Fibroblast of pulmonary artery (primary cell): ENCODE measurements at regions not wholly inside any gene's neighbourhood (a gene's known extent, or its start where the extent isn't known, plus 50 kb on each side); places are given as distances from the start of the nearest gene placed in this dataset.

ENCODE experiments used
- DNase-seq: peaks from one replicate; pipeline ENCODE4 v3.0.0-alpha.2; 2010; ENCODE audit warnings: low read depth
- H3K4me3 ChIP-seq: replicated peaks from 2 replicates; pipeline ENCODE4 v1.5.1; 2011; ENCODE audit warnings: low read depth, mild to moderate bottlenecking, control low read depth, low read length, moderate library complexity
- CTCF ChIP-seq: IDR thresholded peaks from 2 replicates; pipeline ENCODE4 v1.5.1; 2011; ENCODE audit warnings: mild to moderate bottlenecking, control low read depth, low read length, inconsistent platforms; ENCODE audit errors: missing control alignments

- DNase-seq: no peak
- TF ChIP-seq CTCF: no peak
Measured at GRCh38 chr4:119746951-119747350, 118.3 kb upstream of the PDE5A start.

GRCh38 chr4:119745351-119745750 lies 116.7 kb upstream of the PDE5A start:
- H3K4me3 ChIP-seq: no peak overlapping the region
- TF ChIP-seq CTCF: no peak
- no peak for DNase-seq

More at GRCh38 chr4:119746951-119747350, 118.3 kb upstream of the PDE5A start:
- H3K4me3 ChIP-seq: no peak overlapping the region

GRCh38 chr4:119744580-119744979 lies 116.0 kb upstream of the PDE5A start:
- no peak for TF ChIP-seq CTCF
- no peak overlapping the region for H3K4me3 ChIP-seq
- DNase-seq: no peak

- no peak for TF ChIP-seq CTCF
- H3K4me3 ChIP-seq: no peak overlapping the region
- DNase-seq: no peak
Measured at GRCh38 chr4:119743644-119744043, 115.0 kb upstream of the PDE5A start.

- H3K4me3 ChIP-seq: no peak overlapping the region
- DNase-seq: no peak
- TF ChIP-seq CTCF: no peak
Measured at GRCh38 chr4:119739796-119740195, 111.2 kb upstream of the PDE5A start.

GRCh38 chr4:119738901-119739300 lies 110.3 kb upstream of the PDE5A start:
- DNase-seq: no peak
- H3K4me3 ChIP-seq: no peak overlapping the region
- TF ChIP-seq CTCF: no peak

- H3K4me3 ChIP-seq: no peak overlapping the region
- TF ChIP-seq CTCF: no peak
- DNase-seq: no peak
Measured at GRCh38 chr4:119736559-119736958, 108.0 kb upstream of the PDE5A start.
